GM19043 (cell line): ENCODE measurements at regions not wholly inside any gene's neighbourhood (a gene's known extent, or its start where the extent isn't known, plus 50 kb on each side); places are given as distances from the start of the nearest gene placed in this dataset.

Experiments used
- ATAC-seq: cut with Tn5 transposase; IDR thresholded peaks from one replicate; pipeline ENCODE4 v1.9.1; 2021; ENCODE audit warnings: low read depth; ENCODE audit not compliant: unreplicated experiment

- no peak for ATAC-seq
These were observed 311.0 kb downstream of the GABRB2 start for GRCh38 chr5:161235569-161235968.

DNA sequence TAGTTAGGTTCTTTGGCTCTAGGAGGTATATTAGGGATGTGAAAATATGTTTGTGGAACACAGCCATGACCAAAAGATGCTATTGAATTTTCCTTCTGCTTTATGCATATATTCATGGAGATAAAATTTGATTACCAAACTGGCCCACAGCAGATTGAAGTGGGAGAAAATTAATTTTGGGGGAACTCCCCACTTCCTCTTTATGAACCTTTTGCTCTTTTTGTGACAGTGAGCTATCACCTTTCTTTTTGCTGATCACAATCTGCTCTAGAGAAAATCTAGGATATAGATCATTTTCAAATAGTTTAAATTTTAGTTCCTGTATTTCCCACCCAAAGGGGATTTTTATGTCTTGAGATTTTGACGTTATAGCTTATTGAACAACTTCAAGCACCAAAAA, 313.0 kb downstream of the GABRB2 start:
- no peak for ATAC-seq

DNA sequence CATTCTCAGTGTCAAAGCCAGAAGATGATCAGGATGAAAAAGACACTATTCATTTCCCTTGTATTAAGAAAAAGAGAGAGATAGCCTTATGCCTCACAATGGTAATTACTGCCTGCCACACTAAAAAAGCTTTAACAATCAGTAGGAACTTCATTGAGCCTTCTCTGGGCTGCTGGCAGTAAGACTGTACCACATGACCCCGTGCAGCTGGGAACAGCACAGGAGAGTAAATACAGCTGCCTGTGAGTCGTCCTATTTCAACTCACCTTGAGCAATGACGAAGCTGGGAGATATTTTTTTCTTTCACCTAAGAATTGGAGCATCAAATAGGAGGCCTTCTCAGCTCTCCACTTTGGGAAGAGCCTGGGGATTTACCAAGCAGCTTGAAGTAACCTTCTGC, 316.3 kb downstream of the GABRB2 start:
- ATAC-seq: no peak

DNA sequence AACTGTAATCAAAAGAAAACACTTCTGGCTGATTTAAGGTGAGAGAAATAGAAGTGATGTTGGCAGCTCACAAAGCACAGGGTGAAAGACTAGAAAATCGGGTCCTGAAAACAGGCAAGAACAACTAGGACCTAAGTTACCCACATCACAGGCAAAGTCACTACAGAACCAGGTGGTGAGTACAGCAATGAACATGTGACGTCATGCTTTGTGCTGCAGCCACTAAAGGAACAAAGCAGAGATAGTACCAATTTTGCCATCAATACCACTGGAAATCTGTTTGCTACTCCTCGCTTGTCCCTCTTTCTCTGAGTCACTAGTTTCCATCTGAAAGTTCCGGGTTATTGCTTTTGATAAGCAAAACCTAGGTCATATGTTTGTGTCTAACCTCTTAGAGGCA, 326.7 kb downstream of the GABRB2 start:
- no peak for ATAC-seq

- ATAC-seq: no peak
These were observed 329.6 kb downstream of the GABRB2 start for GRCh38 chr5:161216877-161217276.

DNA sequence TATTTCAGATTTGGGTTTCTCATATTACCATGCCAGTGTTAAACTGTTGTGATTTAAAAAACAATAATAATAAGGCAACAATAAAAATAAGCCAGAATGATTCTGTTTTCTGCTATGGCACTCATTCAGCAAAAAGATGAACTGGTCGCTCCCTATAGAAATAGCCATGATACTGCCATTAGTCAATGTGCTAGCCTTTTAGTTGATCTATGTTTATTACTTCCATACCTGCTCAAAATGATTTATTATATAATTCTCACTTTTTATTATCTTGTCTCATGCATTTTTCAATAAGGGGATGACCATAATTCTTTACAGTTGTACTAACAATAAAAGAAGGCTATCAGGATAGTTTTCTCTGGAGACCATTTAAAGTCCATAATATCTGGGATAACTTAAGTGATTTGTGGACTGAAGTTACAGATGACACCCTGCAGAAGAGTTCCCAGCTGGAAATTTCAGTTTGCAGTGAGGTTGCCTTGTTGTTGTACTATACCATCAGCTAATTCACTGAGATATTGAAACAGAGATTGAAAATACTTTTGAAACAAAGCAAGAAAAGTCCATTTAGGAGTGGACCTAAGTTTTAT, 334.3 kb downstream of the GABRB2 start:
- no peak for ATAC-seq

GRCh38 chr5:161201558-161201957, 345.0 kb downstream of the GABRB2 start:
- ATAC-seq: no peak

DNA sequence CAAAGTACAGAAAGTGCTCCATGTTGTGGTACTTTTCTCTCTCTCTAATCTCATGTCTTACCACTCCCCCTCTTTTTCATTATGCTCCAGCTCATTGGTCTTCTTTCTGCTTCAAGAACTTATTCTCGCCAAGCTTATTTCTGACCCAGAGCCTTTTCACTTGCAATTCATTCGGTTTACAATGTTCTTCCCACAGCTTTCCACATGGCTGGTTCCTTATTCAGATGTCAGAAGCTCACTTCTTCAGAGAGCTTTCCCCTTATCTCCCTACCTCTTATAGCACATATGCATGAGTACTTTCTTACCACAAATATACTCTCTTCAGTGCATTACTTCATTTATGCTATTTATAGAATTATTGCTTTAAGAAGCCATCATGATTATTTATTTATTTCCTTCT, 338.8 kb upstream of the ATP10B start:
- ATAC-seq: no peak

GRCh38 chr5:161190086-161190485, 338.1 kb upstream of the ATP10B start:
- no peak for ATAC-seq

DNA sequence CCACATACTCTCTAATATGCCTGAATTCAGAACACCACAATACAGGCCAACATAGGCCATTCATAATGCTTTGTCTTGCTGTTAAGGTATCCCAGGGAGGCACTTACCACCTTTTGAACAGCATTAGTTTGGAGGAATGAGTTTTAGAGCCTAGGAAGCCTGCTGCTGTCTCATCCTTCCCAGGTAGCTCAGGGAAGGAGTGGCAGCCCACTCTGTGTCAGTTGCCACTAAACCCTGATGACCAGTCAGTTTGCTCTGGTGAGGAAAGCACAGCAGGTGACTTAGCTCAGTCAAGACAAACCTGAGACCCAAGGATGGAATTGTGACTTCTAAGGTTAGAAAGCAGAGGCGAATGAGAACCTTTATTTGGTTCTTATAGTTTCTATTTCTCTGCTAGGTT, 337.4 kb upstream of the ATP10B start:
- no peak for ATAC-seq

GRCh38 chr5:161183559-161183958, 331.5 kb upstream of the ATP10B start:
- no peak for ATAC-seq

- ATAC-seq: no peak
These were observed 324.2 kb upstream of the ATP10B start for GRCh38 chr5:161176221-161176620.

DNA sequence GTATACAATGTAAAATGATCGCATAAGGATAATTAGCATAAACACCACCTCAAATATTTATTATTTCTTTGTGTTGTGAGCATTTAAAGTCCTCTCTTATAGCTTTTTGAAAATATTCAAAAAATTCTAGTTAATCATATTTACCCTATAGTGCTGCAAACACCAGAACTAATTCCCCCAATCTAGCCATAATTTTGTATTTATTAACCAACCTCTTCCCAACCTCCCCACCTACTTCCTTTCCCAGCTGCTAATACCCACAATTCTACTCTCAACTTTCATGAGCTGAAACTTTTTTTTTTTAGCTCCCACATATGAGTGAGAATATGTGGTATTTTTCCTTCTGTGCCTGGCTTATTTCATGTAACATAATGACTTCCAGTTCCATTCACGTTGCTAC, 317.8 kb upstream of the ATP10B start:
- no peak for ATAC-seq

DNA sequence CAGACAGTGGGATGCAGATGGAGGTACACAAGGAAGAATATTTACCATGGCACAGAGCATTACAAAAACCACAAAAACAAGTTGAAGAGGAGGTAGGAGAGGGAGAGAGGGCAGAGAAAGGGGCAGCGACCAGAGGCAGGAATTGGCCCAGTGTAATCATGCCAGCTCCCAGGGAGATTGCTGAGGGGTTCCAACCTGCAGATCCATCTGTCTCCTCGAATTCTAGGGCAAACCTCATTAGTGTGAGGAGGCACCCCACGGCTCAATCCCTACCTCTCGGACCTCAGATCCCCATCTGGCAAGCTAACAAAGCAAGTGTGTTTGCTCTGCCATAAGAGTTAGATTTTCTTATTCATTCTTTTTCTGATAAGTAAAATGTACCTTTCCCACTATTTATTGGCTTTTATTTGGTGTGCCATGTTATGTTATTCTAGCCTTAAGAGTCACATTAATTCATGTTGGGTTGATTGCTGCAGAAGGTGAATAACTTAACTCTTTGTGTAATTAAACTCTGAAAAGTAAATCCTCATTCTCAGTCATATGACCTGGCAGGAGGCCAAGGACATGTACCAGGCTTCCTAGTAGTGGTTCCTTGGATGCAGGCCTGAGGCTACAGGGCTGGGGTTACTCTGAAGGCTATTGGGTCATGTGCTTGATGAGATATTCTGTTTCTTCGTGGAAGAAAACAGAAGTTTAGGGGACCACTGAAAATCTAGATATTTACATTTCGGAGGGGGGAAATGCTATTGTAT, 315.2 kb upstream of the ATP10B start:
- ATAC-seq: no peak

- ATAC-seq: no peak
These were observed 314.1 kb upstream of the ATP10B start for GRCh38 chr5:161165998-161166660.

DNA sequence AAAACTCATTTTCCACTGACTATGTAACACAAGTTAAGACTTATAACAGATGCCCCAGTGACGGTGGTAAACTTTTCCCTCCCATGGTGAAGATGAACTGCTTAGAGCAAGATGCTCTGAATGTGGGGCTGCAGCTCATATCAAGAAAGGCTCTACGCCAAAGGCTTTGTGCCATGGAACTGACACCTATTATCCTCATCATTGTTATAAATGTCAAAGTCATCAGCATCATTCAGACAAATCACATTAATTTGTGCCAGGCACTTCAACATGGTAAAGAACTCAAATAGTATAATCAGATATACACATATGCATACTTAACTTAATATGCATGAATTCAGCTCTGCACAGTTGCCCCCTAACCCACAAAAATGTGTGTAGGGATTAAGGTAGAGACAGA, 305.9 kb upstream of the ATP10B start:
- no peak for ATAC-seq

GRCh38 chr5:161155451-161155850, 303.4 kb upstream of the ATP10B start:
- no peak for ATAC-seq

DNA sequence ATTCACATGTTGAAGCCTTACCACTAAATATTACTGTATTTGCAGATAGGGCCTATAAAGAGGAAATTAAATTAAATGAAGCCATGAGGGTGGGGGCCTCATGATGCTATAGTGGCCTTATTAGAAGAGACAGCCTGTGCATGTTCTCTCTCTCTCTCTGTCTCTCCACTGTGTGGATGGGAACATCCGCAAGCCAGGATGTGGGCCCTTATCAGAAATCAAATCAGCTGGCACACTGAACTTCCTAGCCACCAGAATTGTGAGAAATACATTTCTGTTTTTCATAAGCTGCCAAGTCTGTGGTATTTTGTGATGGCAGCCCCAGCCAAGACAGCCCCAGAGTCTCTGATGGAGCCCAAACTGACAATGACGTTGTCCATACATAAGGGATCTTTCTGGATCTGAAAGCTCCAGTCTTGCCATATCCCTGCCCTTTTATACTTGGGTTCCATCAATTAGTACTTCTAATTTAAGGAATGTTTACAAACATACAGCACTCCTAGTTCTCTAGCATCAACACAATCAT, 300.5 kb upstream of the ATP10B start:
- ATAC-seq: no peak

DNA sequence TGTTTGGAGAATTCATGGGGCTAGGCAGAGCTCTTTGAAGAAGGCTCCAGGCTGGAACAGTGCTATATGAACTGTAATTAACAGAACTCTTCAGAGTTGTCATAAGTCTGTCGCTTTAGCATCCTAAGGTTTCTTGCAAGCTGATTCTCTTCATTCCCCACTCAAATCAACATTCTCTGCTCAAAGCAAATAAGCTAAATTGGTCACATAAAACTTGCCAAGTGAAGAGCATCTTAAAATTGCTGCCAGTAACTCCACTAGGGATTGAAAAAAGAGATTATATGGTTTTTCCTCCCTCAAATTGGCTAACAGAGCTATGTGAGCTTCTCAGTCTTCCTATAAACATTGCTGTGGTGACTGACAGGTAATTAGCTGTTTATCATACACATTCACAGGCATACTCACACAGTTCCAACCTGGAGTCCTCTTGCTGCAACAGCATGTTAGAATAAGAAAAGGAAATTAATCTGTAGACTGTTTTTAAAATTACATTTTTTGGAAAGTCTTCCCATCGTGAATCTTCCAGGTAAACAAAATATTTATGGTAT, 298.5 kb upstream of the ATP10B start:
- no peak for ATAC-seq

- no peak for ATAC-seq
These were observed 297.1 kb upstream of the ATP10B start for GRCh38 chr5:161149078-161149477.

GRCh38 chr5:161138751-161139455, 286.9 kb upstream of the ATP10B start:
- no peak for ATAC-seq
